GM23338 (cell line): ENCODE measurements at regions not wholly inside any gene's neighbourhood (a gene's known extent, or its start where the extent isn't known, plus 50 kb on each side); places are given as distances from the start of the nearest gene placed in this dataset.

Experiments used
- ATAC-seq: fragments of 200-7000 bp; cut with Tn5 transposase; 3 replicates; pipeline ENCODE4 v1.9.1; 2020
- DNase-seq: peaks from one replicate; pipeline ENCODE4 v3.0.0-alpha.2; 2015; ENCODE audit warnings: low spot score
- H2AFZ ChIP-seq: fragments of 200-600 bp; sonication (generic); 2 replicates; pipeline ENCODE4 v1.8.0; 2016; ENCODE audit warnings: antibody characterized with exemption, mild to moderate bottlenecking, moderate library complexity
- H3F3A ChIP-seq: fragments of 200-600 bp; sonication (generic); replicated peaks from 2 replicates; pipeline ENCODE4 v1.8.0; 2017; ENCODE audit warnings: antibody characterized with exemption, mixed run types, low read depth
- H3K27ac ChIP-seq: fragments of 200-600 bp; sonication (generic); 2 replicates; pipeline ENCODE4 v1.6.1; 2016; ENCODE audit warnings: low read depth
- H3K27me3 ChIP-seq: fragments of 200-600 bp; sonication (generic); 2 replicates; pipeline ENCODE4 v1.8.0; 2016; ENCODE audit warnings: mild to moderate bottlenecking, mixed run types, moderate library complexity; ENCODE audit not compliant: insufficient read depth
- H3K36me3 ChIP-seq: fragments of 200-600 bp; sonication (generic); 2 replicates; pipeline ENCODE4 v1.8.0; 2016; ENCODE audit warnings: mild to moderate bottlenecking; ENCODE audit not compliant: insufficient read depth
- H3K4me1 ChIP-seq: fragments of 200-600 bp; sonication (generic); 2 replicates; pipeline ENCODE4 v1.8.0; 2016; ENCODE audit warnings: mild to moderate bottlenecking, moderate library complexity; ENCODE audit not compliant: insufficient read depth
- H3K4me2 ChIP-seq: fragments of 200-600 bp; sonication (generic); 2 replicates; pipeline ENCODE4 v1.7.1; 2017; ENCODE audit warnings: mixed run types
- H3K4me3 ChIP-seq: fragments of 200-600 bp; sonication (generic); 2 replicates; pipeline ENCODE4 v1.6.1; 2016; ENCODE audit warnings: mixed run types
- H3K79me2 ChIP-seq: fragments of 200-600 bp; sonication (generic); replicated peaks from 2 replicates; pipeline ENCODE4 v1.8.0; 2017; ENCODE audit warnings: mild to moderate bottlenecking; ENCODE audit not compliant: insufficient read depth
- H3K9me2 ChIP-seq: fragments of 200-600 bp; sonication (generic); 2 replicates; pipeline ENCODE4 v1.8.0; 2017; ENCODE audit not compliant: insufficient read depth
- H4K20me1 ChIP-seq: fragments of 200-600 bp; sonication (generic); replicated peaks from 2 replicates; pipeline ENCODE4 v1.8.0; 2017; ENCODE audit warnings: mild to moderate bottlenecking; ENCODE audit not compliant: insufficient read depth
- H3K27ac Mint-ChIP-seq: 2 replicates; pipeline ENCODE4 v1.8.0; 2020; ENCODE audit warnings: inconsistent platforms, mild to moderate bottlenecking, moderate library complexity, mixed read lengths
- H3K27me3 Mint-ChIP-seq: 3 replicates; pipeline ENCODE4 v1.8.0; 2022; ENCODE audit warnings: low read depth, mild to moderate bottlenecking, moderate library complexity, mixed read lengths, inconsistent platforms; ENCODE audit not compliant: insufficient read depth, poor library complexity
- H3K36me3 Mint-ChIP-seq: 3 replicates; pipeline ENCODE4 v1.8.0; 2021; ENCODE audit warnings: low read depth, mild to moderate bottlenecking, inconsistent platforms, moderate library complexity, mixed read lengths
- H3K4me1 Mint-ChIP-seq: 3 replicates; pipeline ENCODE4 v1.8.0; 2020; ENCODE audit warnings: mild to moderate bottlenecking, inconsistent platforms, mixed read lengths
- H3K4me3 Mint-ChIP-seq: 3 replicates; pipeline ENCODE4 v1.8.0; 2021; ENCODE audit warnings: moderate library complexity, mild to moderate bottlenecking, inconsistent platforms, mixed read lengths
- H3K9me3 Mint-ChIP-seq: 3 replicates; pipeline ENCODE4 v1.8.0; 2020; ENCODE audit warnings: moderate library complexity, mild to moderate bottlenecking, inconsistent platforms, mixed read lengths
- CREB1 ChIP-seq: fragments of 250-450 bp; sonication (Bioruptor Pico); IDR thresholded peaks from 2 replicates; pipeline ENCODE4 v1.5.0; 2020; ENCODE audit warnings: low read depth, mild to moderate bottlenecking, moderate library complexity
- EZH2 ChIP-seq: fragments of 200-600 bp; sonication (generic); IDR thresholded peaks from one replicate; pipeline ENCODE4 v1.8.0; 2017; ENCODE audit warnings: antibody characterized with exemption, mild to moderate bottlenecking, low read depth; ENCODE audit not compliant: unreplicated experiment
- EZH2phosphoT487 ChIP-seq: fragments of 200-600 bp; sonication (generic); IDR thresholded peaks from one replicate; pipeline ENCODE4 v1.8.1; 2018; ENCODE audit warnings: antibody characterized with exemption; ENCODE audit not compliant: unreplicated experiment
- JUNB ChIP-seq: IDR thresholded peaks from one replicate; pipeline ENCODE4 v1.6.1; 2016; ENCODE audit warnings: antibody characterized with exemption; ENCODE audit not compliant: unreplicated experiment
- NANOG ChIP-seq: IDR thresholded peaks from 2 replicates; pipeline ENCODE4 v1.6.1; 2016; ENCODE audit warnings: antibody characterized with exemption, borderline replicate concordance
- POLR2AphosphoS5 ChIP-seq: IDR thresholded peaks from 2 replicates; pipeline ENCODE4 v1.6.1; 2016; ENCODE audit warnings: antibody characterized with exemption, low read depth
- REST ChIP-seq: IDR thresholded peaks from one replicate; pipeline ENCODE4 v1.6.1; 2018; ENCODE audit warnings: antibody characterized with exemption; ENCODE audit not compliant: unreplicated experiment
- STAT1 ChIP-seq: IDR thresholded peaks from one replicate; pipeline ENCODE4 v1.6.1; 2016; ENCODE audit warnings: antibody characterized with exemption; ENCODE audit not compliant: unreplicated experiment
- ZNF114 ChIP-seq: fragments of 250-450 bp; sonication (Bioruptor Pico); IDR thresholded peaks from 2 replicates; pipeline ENCODE4 v1.5.0; 2020; ENCODE audit warnings: mild to moderate bottlenecking, moderate library complexity
- ZNF331 ChIP-seq: fragments of 250-450 bp; sonication (Bioruptor Pico); IDR thresholded peaks from 2 replicates; pipeline ENCODE4 v1.5.0; 2020; ENCODE audit warnings: low read depth, mild to moderate bottlenecking, moderate library complexity
- ZNF462 ChIP-seq: fragments of 250-450 bp; sonication (Bioruptor Pico); IDR thresholded peaks from 2 replicates; pipeline ENCODE4 v1.5.0; 2020; ENCODE audit warnings: mild to moderate bottlenecking, moderate library complexity
- TF ChIP-seq, protein P1 (sequence below), 2 experiments: fragments of 200-600 bp in 1 of 2; sonication (generic) in 1 of 2; conservative IDR thresholded peaks; 2 replicates each; pipeline versions ENCODE4 v1.5.1 to v1.6.1; 2016 to 2017; ENCODE audit warnings: antibody characterized with exemption in 2 of 2, low read depth in 2 of 2, mild to moderate bottlenecking in 2 of 2, moderate library complexity in 1 of 2
- TF ChIP-seq, protein P2 (sequence below): IDR thresholded peaks from 2 replicates; pipeline ENCODE4 v1.6.1; 2016; ENCODE audit warnings: antibody characterized with exemption

DNA sequence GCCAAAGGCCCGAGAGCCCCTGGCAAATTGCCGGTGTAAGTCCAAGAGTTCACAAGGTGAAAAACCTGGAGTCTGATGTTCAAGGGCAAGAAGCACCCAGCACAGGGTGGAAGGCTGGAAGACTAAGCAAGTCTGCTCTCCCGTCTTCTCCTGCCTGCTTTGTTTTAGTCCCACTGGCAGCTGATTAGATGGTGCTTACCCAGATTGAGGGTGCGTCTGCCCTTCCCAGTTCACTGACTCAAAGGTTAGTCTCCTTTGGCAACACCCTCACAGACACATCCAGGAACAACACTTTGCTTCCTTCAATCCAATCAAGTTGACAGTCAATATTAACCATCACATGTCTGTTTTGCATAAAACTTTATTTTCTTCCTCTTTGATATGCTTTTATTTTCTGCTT lies 157.4 kb downstream of the HS3ST1 start:
- Mint-ChIP-seq H3K27me3 (peaks cover 2% of the 10 kb centered on the region), H3K4me1 (peaks cover 5% of the 10 kb centered on the region; the same call in 2 of the 3 replicates), H3K27ac (no peak overlapping the region), H3K36me3 (no peaks in the 10 kb centered on the region; the same call in 2 of the 3 replicates), H3K9me3 (no peaks in the 10 kb centered on the region), H3K4me3 (no peak overlapping the region)
- H2AFZ ChIP-seq = no peak overlapping the region
- no peak overlapping the region for H3K4me3 ChIP-seq
- no peak overlapping the region for H3K4me2 ChIP-seq
- no peaks in the 10 kb centered on the region for H3K4me1 ChIP-seq
- H3K9me2 ChIP-seq = peaks cover 6% of the 10 kb centered on the region; the same call in 1 of the 2 replicates
- no peaks in the 10 kb centered on the region for H3K36me3 ChIP-seq
- no peaks in the 10 kb centered on the region for H3K27me3 ChIP-seq
- no peak overlapping the region for H3K27ac ChIP-seq
- no peaks in the 10 kb centered on the region for H3K79me2 ChIP-seq
- no peaks in the 10 kb centered on the region for H3F3A ChIP-seq
- no peaks in the 10 kb centered on the region for H4K20me1 ChIP-seq
- DNase-seq = no peak
- ATAC-seq = no peak
- no peak for TF ChIP-seq EZH2phosphoT487
- no peak for TF ChIP-seq CREB1 (CRISPR knock-in tag)
- TF ChIP-seq ZNF462 = no peak
- no peak for TF ChIP-seq JUNB
- TF ChIP-seq, protein P1, sequence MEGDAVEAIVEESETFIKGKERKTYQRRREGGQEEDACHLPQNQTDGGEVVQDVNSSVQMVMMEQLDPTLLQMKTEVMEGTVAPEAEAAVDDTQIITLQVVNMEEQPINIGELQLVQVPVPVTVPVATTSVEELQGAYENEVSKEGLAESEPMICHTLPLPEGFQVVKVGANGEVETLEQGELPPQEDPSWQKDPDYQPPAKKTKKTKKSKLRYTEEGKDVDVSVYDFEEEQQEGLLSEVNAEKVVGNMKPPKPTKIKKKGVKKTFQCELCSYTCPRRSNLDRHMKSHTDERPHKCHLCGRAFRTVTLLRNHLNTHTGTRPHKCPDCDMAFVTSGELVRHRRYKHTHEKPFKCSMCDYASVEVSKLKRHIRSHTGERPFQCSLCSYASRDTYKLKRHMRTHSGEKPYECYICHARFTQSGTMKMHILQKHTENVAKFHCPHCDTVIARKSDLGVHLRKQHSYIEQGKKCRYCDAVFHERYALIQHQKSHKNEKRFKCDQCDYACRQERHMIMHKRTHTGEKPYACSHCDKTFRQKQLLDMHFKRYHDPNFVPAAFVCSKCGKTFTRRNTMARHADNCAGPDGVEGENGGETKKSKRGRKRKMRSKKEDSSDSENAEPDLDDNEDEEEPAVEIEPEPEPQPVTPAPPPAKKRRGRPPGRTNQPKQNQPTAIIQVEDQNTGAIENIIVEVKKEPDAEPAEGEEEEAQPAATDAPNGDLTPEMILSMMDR (conservative IDR thresholded peaks at IDR 0.05; ENCODE audit: low read depth in 2 of 2) = no peak
- TF ChIP-seq, protein P2, sequence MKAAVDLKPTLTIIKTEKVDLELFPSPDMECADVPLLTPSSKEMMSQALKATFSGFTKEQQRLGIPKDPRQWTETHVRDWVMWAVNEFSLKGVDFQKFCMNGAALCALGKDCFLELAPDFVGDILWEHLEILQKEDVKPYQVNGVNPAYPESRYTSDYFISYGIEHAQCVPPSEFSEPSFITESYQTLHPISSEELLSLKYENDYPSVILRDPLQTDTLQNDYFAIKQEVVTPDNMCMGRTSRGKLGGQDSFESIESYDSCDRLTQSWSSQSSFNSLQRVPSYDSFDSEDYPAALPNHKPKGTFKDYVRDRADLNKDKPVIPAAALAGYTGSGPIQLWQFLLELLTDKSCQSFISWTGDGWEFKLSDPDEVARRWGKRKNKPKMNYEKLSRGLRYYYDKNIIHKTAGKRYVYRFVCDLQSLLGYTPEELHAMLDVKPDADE = no peak
- no peak for TF ChIP-seq STAT1
- no peak for TF ChIP-seq NANOG
- no peak for TF ChIP-seq POLR2AphosphoS5
- TF ChIP-seq ZNF114 (CRISPR knock-in tag) = no peak
- no peak for TF ChIP-seq EZH2
- no peak for TF ChIP-seq ZNF331
- no peak for TF ChIP-seq REST
